ENCODE measurements at regions not wholly inside any gene's neighbourhood (a gene's known extent, or its start where the extent isn't known, plus 50 kb on each side); places are given as distances from the start of the nearest gene placed in this dataset.

- no peak overlapping the region for H3K27ac ChIP-seq (ENCODE audit: low read depth, low read length)
- H3K4me1 ChIP-seq (ENCODE audit: control insufficient read depth, insufficient read depth, low read length, unreplicated experiment) = no peaks in the 10 kb centered on the region
- no peak overlapping the region for H2AFZ ChIP-seq (ENCODE audit: low read length, unreplicated experiment)
Measured at GRCh38 chrX:34072906-34073305, 59.2 kb downstream of the FAM47A start.

DNA sequence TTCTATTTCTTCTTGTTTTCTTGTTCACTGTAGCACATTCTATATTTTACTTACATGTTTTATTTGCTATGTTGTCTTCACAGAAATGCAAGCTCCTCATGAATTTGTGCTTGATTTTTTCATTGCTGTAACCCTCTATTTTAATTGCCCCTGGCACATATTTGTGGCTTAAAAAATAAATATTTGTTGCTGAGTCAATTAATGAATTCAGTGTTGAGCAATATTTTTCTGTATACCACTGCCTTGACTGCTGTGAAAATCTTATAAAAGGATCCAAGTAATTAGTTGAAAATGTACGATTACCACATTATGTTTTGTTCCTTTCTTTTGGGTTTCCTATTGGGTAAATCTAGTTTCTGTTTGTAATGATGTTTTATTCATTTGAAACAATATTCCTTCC is 68.5 kb downstream of the FAM47A start:
- Histone ChIP-seq H3K79me2 (ENCODE audit: control insufficient read depth, insufficient read depth, low read length, unreplicated experiment) (no peaks in the 10 kb centered on the region), H3K36me3 (ENCODE audit: insufficient read depth, low read length) (no peaks in the 10 kb centered on the region), H3K4me3 (ENCODE audit: low read depth, low read length) (no peak overlapping the region), H3K4me1 (ENCODE audit: control insufficient read depth, insufficient read depth, low read length, unreplicated experiment) (no peaks in the 10 kb centered on the region), H3K27me3 (ENCODE audit: insufficient read depth, low read length) (no peaks in the 10 kb centered on the region), H2AFZ (ENCODE audit: low read length, unreplicated experiment) (no peak overlapping the region), H3K27ac (ENCODE audit: low read depth, low read length) (no peak overlapping the region)

More at GRCh38 chrX:34072906-34073305, 59.2 kb downstream of the FAM47A start:
- Histone ChIP-seq H3K79me2 (ENCODE audit: control insufficient read depth, insufficient read depth, low read length, unreplicated experiment) (no peaks in the 10 kb centered on the region), H3K27me3 (ENCODE audit: insufficient read depth, low read length) (no peaks in the 10 kb centered on the region), H3K4me3 (ENCODE audit: low read depth, low read length) (peak overlapping the region; percentile 66; the same call in 1 of the 2 replicates), H3K36me3 (ENCODE audit: insufficient read depth, low read length) (no peaks in the 10 kb centered on the region)

- no peak overlapping the region for H2AFZ ChIP-seq (ENCODE audit: low read length, unreplicated experiment)
- no peaks in the 10 kb centered on the region for H3K79me2 ChIP-seq (ENCODE audit: control insufficient read depth, insufficient read depth, low read length, unreplicated experiment)
- no peaks in the 10 kb centered on the region for H3K4me1 ChIP-seq (ENCODE audit: control insufficient read depth, insufficient read depth, low read length, unreplicated experiment)
- no peak overlapping the region for H3K27ac ChIP-seq (ENCODE audit: low read depth, low read length)
- no peak overlapping the region for H3K4me3 ChIP-seq (ENCODE audit: low read depth, low read length)
- H3K36me3 ChIP-seq (ENCODE audit: insufficient read depth, low read length) = no peaks in the 10 kb centered on the region
- H3K27me3 ChIP-seq (ENCODE audit: insufficient read depth, low read length) = no peaks in the 10 kb centered on the region
Measured at GRCh38 chrX:34058005-34058404, 74.1 kb downstream of the FAM47A start.

DNA sequence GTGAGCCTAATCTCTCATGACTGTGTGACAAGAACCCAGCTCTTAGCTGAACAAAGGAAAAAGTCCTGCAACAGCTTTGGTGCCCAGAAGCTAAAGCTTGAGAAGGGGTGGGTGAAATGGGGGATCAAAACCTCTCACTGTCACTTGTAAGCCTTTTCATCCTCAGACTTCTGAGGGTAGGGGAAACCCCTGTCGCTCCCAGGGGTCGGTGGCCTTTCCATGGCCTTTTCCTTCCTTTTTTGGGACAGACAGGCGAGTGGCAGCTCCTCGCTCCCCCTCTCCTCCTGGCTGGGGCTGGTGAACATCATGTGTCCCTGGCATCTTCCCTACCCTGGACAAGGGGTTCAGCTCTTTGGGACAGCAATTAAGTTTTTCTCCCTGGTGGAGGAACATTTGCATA is 78.2 kb downstream of the FAM47A start:
- no peak overlapping the region for H2AFZ ChIP-seq (ENCODE audit: low read length, unreplicated experiment)
- no peaks in the 10 kb centered on the region for H3K79me2 ChIP-seq (ENCODE audit: control insufficient read depth, insufficient read depth, low read length, unreplicated experiment)
- no peak overlapping the region for H3K27ac ChIP-seq (ENCODE audit: low read depth, low read length)
- H3K4me3 ChIP-seq (ENCODE audit: low read depth, low read length) = no peak overlapping the region
- H3K36me3 ChIP-seq (ENCODE audit: insufficient read depth, low read length) = no peaks in the 10 kb centered on the region
- no peaks in the 10 kb centered on the region for H3K4me1 ChIP-seq (ENCODE audit: control insufficient read depth, insufficient read depth, low read length, unreplicated experiment)
- no peaks in the 10 kb centered on the region for H3K27me3 ChIP-seq (ENCODE audit: insufficient read depth, low read length)

Measured in ACC112 (cell line).